ENCODE measurements at regions not wholly inside any gene's neighbourhood (a gene's known extent, or its start where the extent isn't known, plus 50 kb on each side); places are given as distances from the start of the nearest gene placed in this dataset.

DNA sequence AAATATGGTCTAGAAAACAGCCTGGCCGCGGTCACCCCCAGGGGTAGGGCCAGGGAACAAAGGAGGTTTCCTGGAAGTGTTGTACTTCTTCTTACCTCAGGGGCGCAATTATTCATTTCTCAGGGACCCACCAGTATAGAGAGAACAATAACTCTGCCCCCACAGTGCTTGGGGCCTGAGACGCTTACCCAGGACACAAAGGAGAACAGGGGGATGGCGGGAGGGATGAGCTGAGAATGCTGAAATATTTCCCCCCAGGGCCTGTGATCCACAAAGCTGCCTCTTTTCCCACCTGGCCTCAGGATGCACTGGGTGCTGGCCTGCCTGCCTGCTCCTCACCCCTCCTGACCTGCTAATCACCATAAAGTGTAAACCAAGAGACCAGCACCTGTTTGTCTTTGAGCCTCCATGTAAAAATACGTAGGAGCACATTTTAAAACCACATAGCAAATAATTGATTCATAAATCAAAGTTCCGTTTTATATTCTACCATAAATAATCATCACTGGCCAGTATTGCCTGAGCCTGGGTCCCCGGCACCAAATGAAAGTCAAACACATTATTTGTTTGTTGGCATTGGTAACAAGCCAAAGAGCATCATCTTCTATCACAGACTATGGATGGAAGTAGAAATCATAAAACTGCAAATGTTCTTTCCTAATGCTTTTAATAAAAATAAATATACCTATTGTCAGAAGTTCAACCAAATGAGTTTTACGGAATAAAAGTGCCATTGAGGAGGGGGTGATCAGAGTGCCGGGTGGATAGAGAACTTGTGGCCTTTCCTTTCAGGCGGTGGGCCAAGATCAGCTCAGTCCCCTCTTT lies 67.3 kb upstream of the RMDN2 start:
- Histone ChIP-seq H3K4me1 (ENCODE audit: control insufficient read depth in 3 of 3, insufficient read depth in 2 of 3, low read depth in 1 of 3, low read length in 2 of 3) (no peaks in the 10 kb centered on the region), H3K36me3 (ENCODE audit: control insufficient read depth in 3 of 3, insufficient read depth in 2 of 3, low read depth in 1 of 3, low read length in 3 of 3) (no peaks in the 10 kb centered on the region), H3K4me3 (ENCODE audit: low read depth in 1 of 3, low read length in 3 of 3) (no peak overlapping the region), H3K9me3 (ENCODE audit: control insufficient read depth in 2 of 2, insufficient read depth in 1 of 2, low read depth in 1 of 2, low read length in 1 of 2) (peaks cover 0 to 9% of the 10 kb centered on the region in 2 donors), H3K27ac (ENCODE audit: low read depth in 1 of 3, low read length in 2 of 3) (peak overlapping the region in 1 of 3 donors; percentile 53), H3K27me3 (ENCODE audit: control insufficient read depth in 3 of 3, insufficient read depth in 3 of 3, low read length in 3 of 3) (no peaks in the 10 kb centered on the region)
- 74 to 79% (median 77%) methylated on average over 11 of the region's 11 CpGs for WGBS, 3 donors
- FAIRE-seq (no peak), DNase-seq (no peak)

DNA sequence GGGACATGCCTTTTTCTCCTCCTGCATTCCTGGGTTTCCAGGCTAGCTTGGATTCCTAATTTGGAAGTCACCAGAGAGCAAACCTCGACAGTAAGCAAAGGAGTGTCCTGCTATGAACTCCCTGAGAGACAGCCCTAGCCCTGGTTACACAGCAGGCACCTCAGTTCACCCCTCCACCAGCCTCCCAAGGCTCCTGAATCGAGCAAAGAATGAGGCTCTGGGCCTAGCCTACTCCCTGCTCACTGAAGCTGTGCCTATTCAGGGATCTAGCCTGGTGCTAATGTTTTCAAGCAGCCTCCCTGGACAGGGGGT lies 66.7 kb upstream of the RMDN2 start:
- Histone ChIP-seq H3K4me3 (ENCODE audit: low read depth in 1 of 3, low read length in 3 of 3) (no peak overlapping the region), H3K27me3 (ENCODE audit: control insufficient read depth in 3 of 3, insufficient read depth in 3 of 3, low read length in 3 of 3) (no peaks in the 10 kb centered on the region), H3K36me3 (ENCODE audit: control insufficient read depth in 3 of 3, insufficient read depth in 2 of 3, low read depth in 1 of 3, low read length in 3 of 3) (no peaks in the 10 kb centered on the region), H3K9me3 (ENCODE audit: control insufficient read depth in 2 of 2, insufficient read depth in 1 of 2, low read depth in 1 of 2, low read length in 1 of 2) (peaks cover 0 to 9% of the 10 kb centered on the region in 2 donors), H3K4me1 (ENCODE audit: control insufficient read depth in 3 of 3, insufficient read depth in 2 of 3, low read depth in 1 of 3, low read length in 2 of 3) (no peaks in the 10 kb centered on the region), H3K27ac (ENCODE audit: low read depth in 1 of 3, low read length in 2 of 3) (peak overlapping the region in 1 of 3 donors; percentile 73)
- DNase-seq (no peak), FAIRE-seq (no peak)
- 13 to 51% (median 38%) methylated on average over 2 of the region's 2 CpGs for WGBS, 3 donors

DNA sequence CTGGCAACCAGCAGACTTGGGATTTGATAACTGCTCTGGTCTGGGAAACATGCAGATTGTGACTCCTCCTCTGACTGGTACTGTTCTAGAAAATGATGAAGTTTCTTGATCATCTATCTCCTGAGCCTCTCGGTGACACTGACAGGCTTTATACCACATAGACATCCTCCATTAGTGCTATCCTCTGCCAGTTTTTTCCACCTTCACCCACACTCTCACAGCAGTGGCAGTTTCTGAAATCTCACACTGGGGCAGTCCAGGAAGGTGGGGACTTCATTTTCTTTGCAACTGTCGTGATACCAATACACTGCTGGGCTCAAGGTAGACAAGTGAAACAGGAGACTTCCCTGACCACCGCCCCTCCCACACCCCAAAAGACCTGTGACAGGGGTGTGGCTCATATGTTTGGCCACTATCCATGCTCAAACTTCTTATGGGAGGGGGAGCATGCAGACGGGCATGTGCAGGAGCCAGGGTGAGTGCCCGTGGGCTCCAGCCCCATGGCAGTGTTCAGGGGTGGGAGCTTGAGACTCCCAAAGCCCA lies 66.3 kb upstream of the RMDN2 start:
- 62 to 72% (median 63%) methylated on average over 5 of the region's 5 CpGs for WGBS, 3 donors
- H3K27ac ChIP-seq (ENCODE audit: low read depth in 1 of 3, low read length in 2 of 3), result peak overlapping the region in 1 of 3 donors; percentile 73
- no peak for DNase-seq
- H3K4me1 ChIP-seq (ENCODE audit: control insufficient read depth in 3 of 3, insufficient read depth in 2 of 3, low read depth in 1 of 3, low read length in 2 of 3), result no peaks in the 10 kb centered on the region
- no peak for FAIRE-seq
- no peaks in the 10 kb centered on the region for H3K36me3 ChIP-seq (ENCODE audit: control insufficient read depth in 3 of 3, insufficient read depth in 2 of 3, low read depth in 1 of 3, low read length in 3 of 3)
- H3K27me3 ChIP-seq (ENCODE audit: control insufficient read depth in 3 of 3, insufficient read depth in 3 of 3, low read length in 3 of 3), result no peaks in the 10 kb centered on the region
- H3K4me3 ChIP-seq (ENCODE audit: low read depth in 1 of 3, low read length in 3 of 3), result no peak overlapping the region
- peaks cover 0 to 9% of the 10 kb centered on the region in 2 donors for H3K9me3 ChIP-seq (ENCODE audit: control insufficient read depth in 2 of 2, insufficient read depth in 1 of 2, low read depth in 1 of 2, low read length in 1 of 2)

DNA sequence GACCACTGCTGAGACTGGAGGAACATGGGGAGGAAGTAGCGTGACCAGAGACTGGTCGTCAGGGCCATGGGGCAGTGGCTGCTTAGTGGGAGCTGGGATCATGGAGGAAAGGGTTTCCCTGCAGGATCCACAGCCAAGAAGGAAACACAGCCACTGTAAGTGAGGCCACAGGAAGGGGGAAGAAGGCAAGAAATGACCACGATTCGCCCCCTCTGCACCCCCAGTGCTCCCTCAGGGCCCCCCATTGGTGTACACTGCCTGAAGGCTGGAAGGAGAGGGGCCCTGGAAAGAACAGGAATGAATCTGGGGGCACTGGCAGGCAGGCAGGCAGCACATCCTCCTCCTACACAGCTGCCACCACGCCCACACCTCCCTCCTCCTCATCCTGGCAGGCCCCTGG lies 62.5 kb upstream of the RMDN2 start:
- H3K4me1 ChIP-seq (ENCODE audit: control insufficient read depth in 3 of 3, insufficient read depth in 2 of 3, low read depth in 1 of 3, low read length in 2 of 3), result no peaks in the 10 kb centered on the region
- no peak overlapping the region for H3K4me3 ChIP-seq (ENCODE audit: low read depth in 1 of 3, low read length in 3 of 3)
- DNase-seq (no peak), FAIRE-seq (no peak)
- no peaks in the 10 kb centered on the region for H3K27me3 ChIP-seq (ENCODE audit: control insufficient read depth in 3 of 3, insufficient read depth in 3 of 3, low read length in 3 of 3)
- H3K36me3 ChIP-seq (ENCODE audit: control insufficient read depth in 3 of 3, insufficient read depth in 2 of 3, low read depth in 1 of 3, low read length in 3 of 3), result no peaks in the 10 kb centered on the region
- peaks cover 0 to 9% of the 10 kb centered on the region in 2 donors for H3K9me3 ChIP-seq (ENCODE audit: control insufficient read depth in 2 of 2, insufficient read depth in 1 of 2, low read depth in 1 of 2, low read length in 1 of 2)
- H3K27ac ChIP-seq (ENCODE audit: low read depth in 1 of 3, low read length in 2 of 3), result no peak overlapping the region
- WGBS, 3 donors, result 48 to 79% (median 54%) methylated on average over 5 of the region's 5 CpGs

DNA sequence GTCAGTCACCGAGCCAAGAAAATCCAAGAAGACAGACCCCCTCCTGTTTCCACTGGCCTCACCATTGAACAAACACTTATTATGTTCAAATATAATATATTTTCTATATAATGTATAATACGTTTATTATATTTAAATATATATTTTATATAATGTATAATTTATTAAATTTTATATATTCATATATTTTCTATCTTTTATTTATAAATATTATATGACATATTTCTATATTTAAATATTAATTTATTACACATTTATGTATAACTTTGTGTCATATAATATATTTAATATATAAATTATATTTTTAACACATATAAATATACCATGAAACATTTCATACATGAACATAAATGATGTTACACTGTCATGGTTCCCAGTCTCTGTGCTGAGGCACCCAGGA lies 60.9 kb upstream of the RMDN2 start:
- H3K4me3 ChIP-seq (ENCODE audit: low read depth in 1 of 3, low read length in 3 of 3), result no peak overlapping the region
- H3K27ac ChIP-seq (ENCODE audit: low read depth in 1 of 3, low read length in 2 of 3), result no peak overlapping the region
- FAIRE-seq, result peak; percentile 88
- H3K9me3 ChIP-seq (ENCODE audit: control insufficient read depth in 2 of 2, insufficient read depth in 1 of 2, low read depth in 1 of 2, low read length in 1 of 2), result peaks cover 0 to 5% of the 10 kb centered on the region in 2 donors
- DNase-seq, result no peak
- H3K4me1 ChIP-seq (ENCODE audit: control insufficient read depth in 3 of 3, insufficient read depth in 2 of 3, low read depth in 1 of 3, low read length in 2 of 3), result no peaks in the 10 kb centered on the region
- no peaks in the 10 kb centered on the region for H3K27me3 ChIP-seq (ENCODE audit: control insufficient read depth in 3 of 3, insufficient read depth in 3 of 3, low read length in 3 of 3)
- WGBS, 3 donors, result 83 to 89% (median 89%) methylated on average over 2 of the region's 2 CpGs
- no peaks in the 10 kb centered on the region for H3K36me3 ChIP-seq (ENCODE audit: control insufficient read depth in 3 of 3, insufficient read depth in 2 of 3, low read depth in 1 of 3, low read length in 3 of 3)

DNA sequence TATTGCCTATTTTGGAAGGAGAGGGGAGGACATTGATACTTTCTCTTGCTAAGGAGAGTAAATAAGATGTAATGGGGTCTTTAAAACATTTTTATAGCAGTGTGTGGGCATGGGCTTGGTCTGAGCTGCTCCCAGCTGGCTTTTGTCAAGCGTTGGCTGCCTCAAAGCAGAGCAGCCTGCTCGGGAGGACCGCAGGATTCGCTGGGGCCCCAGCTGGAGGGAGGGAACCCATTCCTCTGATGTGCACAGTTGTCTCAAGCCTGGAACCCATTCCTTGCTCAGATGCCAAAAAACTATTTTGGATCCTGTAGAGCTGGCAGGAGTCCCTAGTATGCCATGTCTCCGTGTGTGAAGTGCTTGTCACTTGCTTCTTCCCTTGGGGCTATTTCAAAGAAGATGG lies 59.4 kb upstream of the RMDN2 start:
- Histone ChIP-seq H3K4me1 (ENCODE audit: control insufficient read depth in 3 of 3, insufficient read depth in 2 of 3, low read depth in 1 of 3, low read length in 2 of 3) (no peaks in the 10 kb centered on the region), H3K27ac (ENCODE audit: low read depth in 1 of 3, low read length in 2 of 3) (no peak overlapping the region), H3K27me3 (ENCODE audit: control insufficient read depth in 3 of 3, insufficient read depth in 3 of 3, low read length in 3 of 3) (no peaks in the 10 kb centered on the region), H3K36me3 (ENCODE audit: control insufficient read depth in 3 of 3, insufficient read depth in 2 of 3, low read depth in 1 of 3, low read length in 3 of 3) (no peaks in the 10 kb centered on the region), H3K4me3 (ENCODE audit: low read depth in 1 of 3, low read length in 3 of 3) (no peak overlapping the region), H3K9me3 (ENCODE audit: control insufficient read depth in 2 of 2, insufficient read depth in 1 of 2, low read depth in 1 of 2, low read length in 1 of 2) (no peaks in the 10 kb centered on the region)
- WGBS, 3 donors, result 70 to 86% (median 82%) methylated on average over 5 of the region's 5 CpGs
- DNase-seq, result no peak
- no peak for FAIRE-seq

DNA sequence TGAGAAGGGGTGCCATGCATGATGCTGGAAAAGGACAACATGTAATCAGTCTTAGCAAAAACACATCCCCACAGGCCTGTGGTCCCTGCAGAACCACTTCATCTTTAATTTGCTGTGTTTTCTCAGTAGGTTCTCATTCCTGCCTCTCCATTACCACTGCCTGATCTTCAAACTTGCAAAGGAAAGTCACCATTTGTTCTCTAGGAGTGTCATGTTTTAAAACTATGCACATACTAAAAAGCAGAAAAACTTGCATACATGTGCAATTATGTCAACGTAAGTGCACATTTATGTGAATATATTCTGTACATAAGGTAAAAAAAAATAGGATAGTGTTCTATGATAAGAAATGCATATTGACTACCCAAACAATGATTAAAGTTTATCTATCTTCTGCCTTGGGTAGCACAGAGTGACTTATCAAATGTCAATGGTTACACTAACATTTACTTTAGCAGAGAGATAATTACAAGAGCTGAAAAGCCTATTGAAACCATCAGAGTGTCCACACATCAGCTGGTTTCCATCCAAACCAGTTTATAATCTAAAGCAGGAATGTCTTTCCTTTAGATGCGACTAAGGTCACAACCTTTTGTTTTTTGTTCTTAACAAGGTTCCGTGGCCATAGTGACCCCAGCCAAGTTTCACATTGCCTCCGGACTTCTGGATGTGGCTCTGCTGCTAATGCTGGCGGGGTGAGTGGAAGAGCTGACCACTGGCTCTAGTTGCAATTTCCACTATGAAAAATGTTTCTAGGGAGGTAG lies 58.7 kb upstream of the RMDN2 start:
- no peak for FAIRE-seq
- 56 to 77% (median 64%) methylated on average over 5 of the region's 5 CpGs for WGBS, 3 donors
- no peaks in the 10 kb centered on the region for H3K36me3 ChIP-seq (ENCODE audit: control insufficient read depth in 3 of 3, insufficient read depth in 2 of 3, low read depth in 1 of 3, low read length in 3 of 3)
- no peak for DNase-seq
- no peaks in the 10 kb centered on the region for H3K4me1 ChIP-seq (ENCODE audit: control insufficient read depth in 3 of 3, insufficient read depth in 2 of 3, low read depth in 1 of 3, low read length in 2 of 3)
- H3K27ac ChIP-seq (ENCODE audit: low read depth in 1 of 3, low read length in 2 of 3), result no peak overlapping the region
- H3K27me3 ChIP-seq (ENCODE audit: control insufficient read depth in 3 of 3, insufficient read depth in 3 of 3, low read length in 3 of 3), result no peaks in the 10 kb centered on the region
- no peaks in the 10 kb centered on the region for H3K9me3 ChIP-seq (ENCODE audit: control insufficient read depth in 2 of 2, insufficient read depth in 1 of 2, low read depth in 1 of 2, low read length in 1 of 2)
- no peak overlapping the region for H3K4me3 ChIP-seq (ENCODE audit: low read depth in 1 of 3, low read length in 3 of 3)

DNA sequence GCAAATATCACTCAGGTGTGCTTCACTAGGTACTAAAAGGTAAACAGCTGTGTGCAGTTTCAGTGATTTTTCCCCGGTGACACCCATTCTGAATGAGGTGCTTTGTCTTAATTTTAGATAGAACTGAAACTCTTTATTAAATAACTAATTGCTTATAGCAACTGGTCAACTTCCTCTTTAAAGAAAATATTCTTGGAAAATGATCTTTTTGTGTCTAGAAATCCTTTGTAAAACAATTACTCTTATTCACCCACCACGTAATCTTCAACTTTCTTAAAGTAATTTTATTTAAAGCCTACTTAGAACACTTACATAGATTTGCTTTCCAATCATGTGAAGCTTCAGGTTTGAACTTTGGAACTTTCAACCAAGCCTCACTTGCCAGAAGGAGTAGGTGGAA lies 57.9 kb upstream of the RMDN2 start:
- no peak for FAIRE-seq
- no peak for DNase-seq
- no peak overlapping the region for H3K27ac ChIP-seq (ENCODE audit: low read depth in 1 of 3, low read length in 2 of 3)
- H3K4me1 ChIP-seq (ENCODE audit: control insufficient read depth in 3 of 3, insufficient read depth in 2 of 3, low read depth in 1 of 3, low read length in 2 of 3), result no peaks in the 10 kb centered on the region
- 57 to 72% (median 68%) methylated on average over 2 of the region's 2 CpGs for WGBS, 3 donors
- H3K4me3 ChIP-seq (ENCODE audit: low read depth in 1 of 3, low read length in 3 of 3), result no peak overlapping the region
- no peaks in the 10 kb centered on the region for H3K27me3 ChIP-seq (ENCODE audit: control insufficient read depth in 3 of 3, insufficient read depth in 3 of 3, low read length in 3 of 3)
- H3K36me3 ChIP-seq (ENCODE audit: control insufficient read depth in 3 of 3, insufficient read depth in 2 of 3, low read depth in 1 of 3, low read length in 3 of 3), result no peaks in the 10 kb centered on the region
- H3K9me3 ChIP-seq (ENCODE audit: control insufficient read depth in 2 of 2, insufficient read depth in 1 of 2, low read depth in 1 of 2, low read length in 1 of 2), result no peaks in the 10 kb centered on the region
